ENCODE measurements at regions not wholly inside any gene's neighbourhood (a gene's known extent, or its start where the extent isn't known, plus 50 kb on each side); places are given as distances from the start of the nearest gene placed in this dataset.
"Not testable (repeated sequence)": the region's sequence is repeated elsewhere in the genome, so short reads cannot be mapped to it uniquely, and the experiment has no call there.

GRCh38 chr2:16205631-16206030, 265.3 kb downstream of the MYCN start:
- DNase-seq (ENCODE audit: low read depth in 2 of 2) = no peak

GRCh38 chr2:16204886-16205620, 264.7 kb downstream of the MYCN start:
- DNase-seq (ENCODE audit: low read depth in 2 of 2) = no peak

GRCh38 chr2:16204251-16204650, 263.9 kb downstream of the MYCN start:
- DNase-seq (ENCODE audit: low read depth in 2 of 2) = no peak

- DNase-seq (ENCODE audit: low read depth in 2 of 2) = no peak
Observed at GRCh38 chr2:16203691-16204090, 263.3 kb downstream of the MYCN start.

GRCh38 chr2:16203069-16203468, 262.7 kb downstream of the MYCN start:
- no peak for DNase-seq (ENCODE audit: low read depth in 2 of 2)

- DNase-seq (ENCODE audit: low read depth in 2 of 2) = no peak
Observed at GRCh38 chr2:16202266-16203020, 262.1 kb downstream of the MYCN start.

- DNase-seq (ENCODE audit: low read depth in 2 of 2) = no peak
Observed at GRCh38 chr2:16201848-16202247, 261.5 kb downstream of the MYCN start.

GRCh38 chr2:16200554-16201193, 260.3 kb downstream of the MYCN start:
- DNase-seq (ENCODE audit: low read depth in 2 of 2) = no peak

- DNase-seq (ENCODE audit: low read depth in 2 of 2) = no peak
Observed at GRCh38 chr2:16199882-16200553, 259.7 kb downstream of the MYCN start.

- not testable (repeated sequence) for DNase-seq (ENCODE audit: low read depth in 2 of 2)
Observed at GRCh38 chr2:16199241-16199640, 258.9 kb downstream of the MYCN start.

- no peak for DNase-seq (ENCODE audit: low read depth in 2 of 2)
Observed at GRCh38 chr2:16198166-16198912, 258.0 kb downstream of the MYCN start.

GRCh38 chr2:16197504-16198147, 257.3 kb downstream of the MYCN start:
- no peak for DNase-seq (ENCODE audit: low read depth in 2 of 2)

GRCh38 chr2:16196687-16197503, 256.5 kb downstream of the MYCN start:
- no peak for DNase-seq (ENCODE audit: low read depth in 2 of 2)

- no peak for DNase-seq (ENCODE audit: low read depth in 2 of 2)
Observed at GRCh38 chr2:16195681-16196070, 255.3 kb downstream of the MYCN start.

GRCh38 chr2:16194931-16195680, 254.8 kb downstream of the MYCN start:
- DNase-seq (ENCODE audit: low read depth in 2 of 2) = no peak

- DNase-seq (ENCODE audit: low read depth in 2 of 2) = no peak
Observed at GRCh38 chr2:16194530-16194929, 254.2 kb downstream of the MYCN start.

GRCh38 chr2:16194096-16194390, 253.7 kb downstream of the MYCN start:
- no peak for DNase-seq (ENCODE audit: low read depth in 2 of 2)

GRCh38 chr2:16192416-16193216, 252.3 kb downstream of the MYCN start:
- no peak for DNase-seq (ENCODE audit: low read depth in 2 of 2)
